Smooth muscle cell of the brain vasculature (primary cell): ENCODE measurements at regions not wholly inside any gene's neighbourhood (a gene's known extent, or its start where the extent isn't known, plus 50 kb on each side); places are given as distances from the start of the nearest gene placed in this dataset.
"Not testable (repeated sequence)": the region's sequence is repeated elsewhere in the genome, so short reads cannot be mapped to it uniquely, and the experiment has no call there.

Experiments used
- DNase-seq: peaks from one replicate; pipeline ENCODE4 v3.0.0-alpha.2; 2012; ENCODE audit warnings: low read depth, low spot score

DNA sequence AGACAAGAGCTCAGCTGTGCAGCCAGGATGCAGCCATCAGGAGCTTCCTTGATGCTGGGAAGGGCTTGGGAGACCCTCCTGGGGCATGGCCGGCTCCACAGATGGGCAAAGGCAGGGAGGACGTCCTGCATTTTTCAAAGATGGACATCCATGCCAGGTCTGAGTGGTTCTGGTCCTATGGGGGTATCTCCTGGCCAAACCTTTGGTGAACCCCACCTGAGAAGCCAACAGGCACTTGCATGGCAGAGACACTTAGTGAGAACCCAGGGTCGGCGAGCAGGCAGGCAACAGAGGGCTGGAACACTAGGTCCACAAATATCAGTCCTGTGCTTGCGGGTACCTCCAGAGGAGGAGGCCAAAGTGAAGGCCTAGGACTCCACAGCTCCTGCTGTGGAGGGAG, 70.0 kb downstream of the KCTD15 start:
- DNase-seq, result no peak

GRCh38 chr19:33868076-33868735, 71.5 kb downstream of the KCTD15 start:
- no peak for DNase-seq

- DNase-seq, result no peak
These were observed 72.2 kb downstream of the KCTD15 start for GRCh38 chr19:33868788-33869412.

DNA sequence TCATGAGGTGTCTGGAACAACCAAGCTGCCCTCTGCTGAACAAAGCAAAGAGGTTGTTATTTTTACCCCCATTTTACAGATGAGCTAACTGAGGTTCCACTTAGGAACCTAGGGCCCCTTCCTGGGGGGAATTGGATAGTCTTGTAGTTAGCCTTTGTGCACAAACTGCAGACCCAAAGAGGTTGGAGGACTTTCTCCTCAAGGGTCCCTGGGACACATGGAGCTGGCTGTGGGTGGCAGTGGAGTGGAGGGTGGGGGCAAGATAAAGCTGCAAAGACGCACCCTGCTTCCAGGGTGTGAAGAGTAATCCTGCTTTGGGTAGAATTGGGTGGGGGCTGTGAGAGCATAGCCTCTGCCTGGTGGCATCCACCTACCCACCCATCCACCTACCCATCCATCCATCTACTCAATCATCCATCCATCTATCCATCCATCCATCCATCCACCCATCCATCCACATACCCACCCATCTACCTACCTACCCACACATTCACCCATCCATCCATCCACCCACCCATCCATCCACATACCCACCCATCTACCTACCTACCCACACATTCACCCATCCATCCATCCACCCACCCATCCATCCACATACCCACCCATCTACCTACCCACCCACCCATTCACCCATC, 73.7 kb downstream of the KCTD15 start:
- not testable (repeated sequence) for DNase-seq

- no peak for DNase-seq
These were observed 74.9 kb downstream of the KCTD15 start for GRCh38 chr19:33871605-33872004.

DNA sequence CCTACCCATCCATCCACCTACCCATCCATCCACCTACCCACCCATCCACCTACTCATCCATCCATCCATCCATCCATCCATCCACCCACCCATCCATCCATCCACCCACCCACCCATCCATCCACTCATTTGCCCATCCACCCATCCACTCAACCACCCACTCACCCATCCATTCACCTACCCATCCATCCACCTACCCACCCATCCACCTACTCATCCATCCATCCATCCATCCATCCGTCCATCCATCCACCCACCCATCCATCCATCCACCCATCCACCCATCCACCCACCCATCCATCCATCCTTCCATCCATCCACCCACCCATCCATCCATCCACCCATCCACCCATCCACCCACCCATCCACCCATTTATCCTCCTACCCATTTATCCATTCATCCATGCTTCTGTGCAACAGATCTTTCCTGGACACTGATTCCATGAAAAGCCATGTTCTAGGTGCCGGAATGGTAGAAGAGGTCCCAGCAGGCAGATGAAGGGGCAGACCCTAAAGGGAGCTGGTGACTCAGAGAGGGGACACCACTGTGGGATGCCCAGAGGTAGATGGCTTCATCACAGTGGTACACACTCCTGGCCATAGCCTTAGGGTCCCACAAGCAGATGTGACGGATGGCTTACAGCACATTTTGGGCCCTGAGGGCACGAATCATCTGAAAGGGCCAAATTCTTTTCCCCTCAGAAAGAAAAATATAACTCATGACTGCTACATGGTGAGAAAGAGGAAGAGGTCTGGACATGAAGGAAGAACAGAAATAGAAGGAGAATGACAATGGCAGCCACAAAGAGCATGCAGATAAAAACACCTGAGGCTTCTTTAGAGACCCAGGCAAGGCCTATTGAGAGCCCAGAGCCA, 76.0 kb downstream of the KCTD15 start:
- DNase-seq, result no peak

GRCh38 chr19:33875071-33875470, 78.4 kb downstream of the KCTD15 start:
- DNase-seq, result no peak

DNA sequence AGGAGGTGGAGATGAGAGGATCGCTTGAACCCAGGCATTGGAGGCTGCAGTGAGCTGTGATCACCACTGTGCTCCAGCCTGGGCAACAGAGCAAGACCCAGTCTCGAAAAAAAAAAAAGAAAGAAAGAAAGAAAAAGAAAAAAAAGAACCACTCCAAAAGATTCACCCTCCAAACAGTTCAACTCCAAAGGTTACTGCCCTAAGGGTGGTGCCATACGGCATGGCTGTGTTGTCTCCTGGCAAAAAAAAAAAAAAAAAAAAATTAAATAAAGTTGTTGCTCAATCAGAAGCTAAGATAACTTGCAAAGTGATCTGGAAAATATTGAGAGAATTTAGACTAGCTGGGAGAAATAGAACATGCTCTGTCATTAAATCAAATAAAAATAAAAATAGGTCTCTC, 79.5 kb downstream of the KCTD15 start:
- DNase-seq, result no peak

DNA sequence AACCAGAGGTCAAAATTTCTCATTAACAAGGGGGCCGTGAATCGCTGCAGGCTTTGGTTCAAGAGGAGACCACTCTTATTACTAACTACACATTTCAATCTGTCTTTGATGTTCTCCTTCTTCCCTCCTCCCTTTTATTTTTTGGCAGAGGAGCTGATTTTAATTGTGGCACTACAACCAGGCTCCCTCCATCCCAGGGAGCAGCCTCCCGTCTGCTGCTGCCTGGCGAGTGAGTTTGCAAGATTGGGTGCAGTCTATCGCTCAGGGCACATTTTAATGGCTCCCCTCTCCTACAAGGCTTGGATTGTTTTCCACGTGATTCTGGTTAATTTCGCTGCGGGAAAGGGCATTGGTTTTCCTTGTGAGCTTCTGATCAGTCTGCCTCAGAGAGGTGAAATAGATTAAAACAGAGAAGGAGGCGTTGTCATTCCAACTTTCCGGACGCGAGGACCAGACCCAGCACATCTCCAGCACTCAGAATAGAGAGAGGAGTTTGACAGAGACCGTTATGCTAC, 81.4 kb downstream of the KCTD15 start:
- no peak for DNase-seq

GRCh38 chr19:33878910-33879810, 82.5 kb downstream of the KCTD15 start:
- DNase-seq, result no peak

- no peak for DNase-seq
These were observed 83.3 kb downstream of the KCTD15 start for GRCh38 chr19:33879818-33880575.

- no peak for DNase-seq
These were observed 87.3 kb downstream of the KCTD15 start for GRCh38 chr19:33883859-33884519.

GRCh38 chr19:33885236-33885635, 88.6 kb downstream of the KCTD15 start:
- DNase-seq, result no peak

- DNase-seq, result no peak
These were observed 91.2 kb downstream of the KCTD15 start for GRCh38 chr19:33887891-33888290.

DNA sequence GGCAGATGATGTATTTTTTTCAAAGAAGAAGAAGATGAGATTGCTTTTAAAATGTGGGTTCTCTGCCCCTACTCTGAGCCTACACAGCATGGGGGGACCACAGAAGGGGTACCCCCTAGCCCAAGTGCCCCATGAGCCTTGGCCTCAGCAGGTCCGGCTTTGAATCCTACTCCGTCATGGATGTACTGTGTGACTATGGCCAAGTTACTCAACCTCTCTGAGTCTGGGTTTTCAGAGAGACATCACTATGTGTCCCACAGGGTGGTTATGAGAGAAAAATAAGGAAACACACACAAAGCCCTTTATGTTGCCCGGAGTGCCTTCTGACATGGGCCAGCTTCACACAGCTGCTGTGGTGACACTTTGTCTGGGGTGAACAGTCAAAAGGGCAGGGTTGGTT, 92.0 kb downstream of the KCTD15 start:
- no peak for DNase-seq

- no peak for DNase-seq
These were observed 93.9 kb downstream of the KCTD15 start for GRCh38 chr19:33890569-33890968.

- DNase-seq, result no peak
These were observed 95.1 kb downstream of the KCTD15 start for GRCh38 chr19:33891773-33892172.

- DNase-seq, result no peak
These were observed 98.1 kb downstream of the KCTD15 start for GRCh38 chr19:33894787-33895186.

GRCh38 chr19:33895366-33895765, 98.7 kb downstream of the KCTD15 start:
- no peak for DNase-seq
